GM19397 (cell line): ENCODE measurements at regions not wholly inside any gene's neighbourhood (a gene's known extent, or its start where the extent isn't known, plus 50 kb on each side); places are given as distances from the start of the nearest gene placed in this dataset.
"Not testable (repeated sequence)": the region's sequence is repeated elsewhere in the genome, so short reads cannot be mapped to it uniquely, and the experiment has no call there.

Source experiments
- ATAC-seq: cut with Tn5 transposase; IDR thresholded peaks from one replicate; pipeline ENCODE4 v1.9.1; 2021; ENCODE audit warnings: mild to moderate bottlenecking, moderate library complexity; ENCODE audit not compliant: unreplicated experiment

DNA sequence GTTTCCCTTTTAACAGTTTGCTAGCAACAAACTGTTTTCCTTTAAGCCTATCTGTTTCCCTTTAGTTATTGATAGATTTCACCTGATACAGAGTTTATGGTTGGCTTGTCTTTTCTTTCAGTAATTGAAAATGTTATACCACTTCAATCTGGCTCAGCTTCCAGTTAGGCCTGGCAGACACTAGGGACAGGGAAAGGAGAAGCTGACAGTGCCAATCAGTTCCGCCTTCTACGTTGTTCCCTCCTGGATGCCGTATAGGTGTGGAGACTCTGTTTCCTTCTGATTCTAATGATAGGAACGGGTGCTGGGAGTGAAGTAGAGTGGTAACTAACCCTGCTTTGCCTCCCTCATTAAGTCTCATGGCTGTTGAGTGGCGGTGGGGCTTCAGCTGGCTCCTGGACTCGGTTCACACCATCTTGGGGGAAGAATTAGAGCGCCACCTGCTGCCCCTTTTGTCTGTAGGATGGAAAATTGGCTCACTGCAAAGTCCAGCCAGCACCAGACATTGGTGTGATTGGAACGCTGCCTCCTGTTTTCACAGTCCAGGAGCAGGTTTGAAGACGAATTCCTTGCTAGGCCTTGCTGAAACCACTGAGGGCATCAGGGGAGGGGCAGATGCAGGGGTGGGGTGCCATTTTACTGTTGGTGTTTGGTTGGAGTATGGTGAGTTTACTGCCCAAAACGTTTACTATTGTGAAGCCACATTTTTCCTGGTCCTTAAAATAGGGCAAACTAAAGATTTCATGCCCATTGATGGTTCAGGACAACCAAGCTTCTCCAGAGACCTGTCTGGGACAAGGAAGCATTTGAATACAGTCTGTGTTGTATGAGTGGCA lies 1729.5 kb downstream of the GRIK2 start:
- ATAC-seq: no peak

DNA sequence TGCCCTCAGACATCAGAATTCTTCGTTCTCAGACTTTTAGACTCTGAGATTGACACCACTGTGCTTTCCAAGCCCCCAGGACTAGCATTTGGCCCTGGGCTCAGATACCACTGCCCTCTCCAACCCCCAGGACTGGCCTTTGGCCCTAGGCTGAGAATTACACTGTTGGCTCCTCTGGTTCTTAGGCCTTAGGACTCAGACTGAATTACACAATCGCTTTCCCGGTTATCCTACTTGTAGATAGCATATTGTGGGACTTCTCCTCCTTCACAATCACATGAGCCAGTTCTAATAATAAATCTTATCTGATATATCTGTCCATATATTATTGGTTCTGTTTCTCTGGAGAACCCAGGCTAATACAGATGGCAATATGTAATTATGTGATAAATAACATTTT lies 1725.5 kb downstream of the GRIK2 start:
- ATAC-seq: no peak

DNA sequence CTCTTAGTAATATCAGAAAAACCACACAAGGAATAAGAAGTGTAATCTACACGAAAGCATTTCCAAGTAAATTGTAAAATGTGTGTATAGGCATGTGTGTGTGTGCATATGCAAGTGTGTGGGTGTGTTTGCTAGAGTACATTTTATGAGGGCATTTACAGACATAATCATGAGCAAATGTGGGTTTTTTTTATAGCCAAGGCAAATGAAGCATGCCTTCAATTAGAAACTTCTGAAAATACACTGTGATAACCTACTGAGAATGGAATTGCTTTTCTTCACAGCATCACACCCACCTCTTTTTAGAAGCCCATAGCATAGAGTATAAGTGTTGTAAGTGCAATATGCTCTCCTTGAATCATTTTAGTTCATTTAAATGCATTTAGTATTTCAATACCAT lies 1721.1 kb downstream of the GRIK2 start:
- ATAC-seq: no peak

DNA sequence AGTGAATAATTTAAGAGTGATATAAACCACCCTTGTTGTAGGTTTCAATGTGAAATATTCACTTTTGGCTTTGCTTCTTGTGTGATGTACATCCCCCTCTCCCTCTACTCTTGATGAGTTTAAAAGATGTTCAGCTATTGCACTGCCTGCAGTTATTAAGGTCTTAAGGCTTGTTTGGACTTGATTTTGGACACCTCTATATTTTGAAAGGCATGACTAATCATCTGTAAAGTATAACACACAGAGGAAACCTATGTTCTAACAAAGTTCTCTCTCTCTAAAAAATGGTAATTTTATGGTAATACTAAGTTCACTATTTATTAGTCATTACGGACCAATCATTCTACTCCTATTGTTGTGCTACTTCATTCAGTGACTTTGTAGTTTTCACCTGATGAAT lies 1719.9 kb downstream of the GRIK2 start:
- no peak for ATAC-seq

DNA sequence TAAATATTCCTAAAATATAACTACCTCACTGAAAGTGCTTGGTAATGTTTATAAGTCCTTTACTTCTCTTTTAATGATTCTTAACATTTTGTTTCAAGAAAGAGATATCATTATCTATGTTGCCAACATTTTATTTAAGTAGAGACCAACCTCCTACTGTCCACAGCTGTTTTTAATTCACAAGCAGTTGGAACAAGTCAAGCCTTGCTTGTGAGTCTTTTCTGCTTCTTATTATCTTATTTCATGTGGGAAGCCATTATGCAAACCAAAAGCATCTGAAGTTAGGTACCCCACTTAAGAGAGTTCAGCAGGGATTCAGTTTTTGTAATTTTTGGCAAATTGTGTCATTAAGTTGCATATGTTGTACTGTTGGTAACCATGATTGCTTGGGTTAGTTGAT lies 1714.5 kb downstream of the GRIK2 start:
- no peak for ATAC-seq

DNA sequence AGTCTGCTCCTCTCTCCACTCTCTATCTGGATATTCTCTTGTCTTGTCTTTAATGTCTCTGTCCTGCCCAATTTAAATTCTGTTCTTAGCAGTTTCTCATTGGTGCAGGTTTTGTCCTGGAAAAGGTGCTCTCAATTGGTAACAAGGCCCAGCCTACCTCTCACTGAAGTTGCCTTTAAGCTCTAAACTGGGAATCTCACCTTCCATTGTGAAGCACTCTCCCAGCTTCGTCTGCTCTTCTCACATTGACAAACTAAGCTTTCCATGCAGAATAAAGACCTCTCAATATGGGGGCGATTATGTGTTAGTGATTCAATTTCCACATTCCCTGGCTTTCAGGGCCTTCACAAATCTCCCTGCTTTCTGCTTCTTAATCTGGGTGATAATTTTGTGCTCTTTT lies 1712.2 kb downstream of the GRIK2 start:
- ATAC-seq: no peak

DNA sequence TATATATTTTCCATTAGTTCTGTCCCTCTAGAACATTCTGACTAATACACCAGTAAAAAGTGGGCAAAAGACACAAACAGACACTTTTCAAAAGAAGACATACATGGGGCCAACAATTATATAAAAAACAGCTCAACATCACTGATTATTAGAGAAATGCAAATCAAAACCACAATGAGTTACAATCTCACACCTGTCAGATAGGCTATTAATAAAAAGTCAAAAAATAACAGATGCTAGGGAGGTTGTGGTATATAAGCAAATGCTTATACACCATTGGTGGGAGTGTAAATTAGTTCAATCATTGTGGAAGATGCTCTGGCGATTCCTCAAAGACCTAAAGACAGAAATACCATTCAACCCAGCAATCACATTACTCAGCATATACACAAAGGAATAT lies 1707.8 kb downstream of the GRIK2 start:
- ATAC-seq: no peak

DNA sequence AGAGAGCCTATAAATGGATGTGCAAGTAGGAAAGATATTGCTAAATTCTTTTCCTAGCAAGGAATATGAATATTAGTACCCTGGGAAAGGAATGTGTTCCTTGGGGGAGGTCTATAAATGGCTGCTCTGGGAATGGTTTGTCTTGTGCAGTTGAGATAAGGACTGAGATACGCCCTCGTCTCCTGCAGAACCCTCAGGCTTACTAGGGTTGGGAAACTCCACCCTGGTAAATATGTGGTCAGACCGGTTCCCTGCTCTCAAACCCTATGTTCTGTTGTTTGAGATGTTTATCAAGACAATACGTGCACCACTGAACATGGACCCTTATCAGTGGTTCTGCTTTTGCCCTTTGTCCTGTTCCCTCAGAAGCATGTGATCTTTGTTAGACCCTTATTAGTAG lies 1698.9 kb downstream of the GRIK2 start:
- ATAC-seq: not testable (repeated sequence)

DNA sequence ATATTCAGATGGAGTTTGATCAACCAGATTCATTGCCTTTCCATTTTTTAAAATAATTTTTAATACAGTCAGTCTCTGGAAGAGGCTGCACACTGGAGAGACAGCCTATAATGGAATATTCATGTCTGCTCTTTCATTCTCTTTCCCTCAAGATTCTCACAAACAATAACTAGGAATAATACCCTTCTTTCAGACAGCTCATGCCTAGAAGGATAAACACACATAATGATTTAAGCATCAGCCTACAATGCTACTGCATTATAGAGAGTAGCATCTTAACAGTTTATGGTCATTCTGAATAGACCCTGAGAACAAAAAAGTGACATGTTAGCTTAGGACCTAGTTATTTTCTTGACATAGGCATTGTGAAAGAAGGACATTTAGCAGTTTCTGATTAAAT lies 1692.3 kb downstream of the GRIK2 start:
- ATAC-seq: no peak

DNA sequence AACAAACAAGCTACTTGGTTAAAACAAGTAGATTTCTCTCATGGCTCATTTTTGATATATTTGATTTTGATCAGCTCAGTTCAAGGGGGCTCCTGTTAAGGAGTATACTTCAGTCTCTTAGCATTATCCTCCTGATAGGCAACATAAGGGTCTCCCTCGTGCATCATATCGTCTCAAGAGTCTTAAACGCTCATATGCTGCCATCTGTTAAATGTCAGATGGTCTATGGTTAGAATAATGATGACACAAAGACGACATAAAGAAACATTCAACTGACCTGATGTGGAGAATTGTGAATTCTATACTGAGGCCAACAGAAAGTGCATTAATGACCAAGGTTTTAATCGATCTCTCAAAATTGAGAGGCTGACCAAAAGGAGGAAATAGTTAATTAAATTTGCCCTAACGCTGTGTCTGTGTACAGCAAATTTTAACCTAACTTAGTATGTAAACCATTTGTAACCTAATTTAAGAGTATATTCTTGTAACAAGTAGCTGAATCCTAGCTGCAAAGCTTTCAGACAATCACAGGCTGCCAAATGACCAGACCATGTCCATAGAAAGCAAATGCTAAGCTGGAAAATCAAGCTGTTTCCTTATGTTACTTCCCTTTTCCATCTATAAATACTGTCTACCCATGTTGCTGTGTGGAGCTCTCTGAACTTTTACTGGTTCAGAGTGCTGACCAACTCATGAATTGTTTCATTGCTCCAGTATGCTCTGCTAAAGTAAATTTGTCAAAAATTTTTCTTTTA lies 1688.5 kb downstream of the GRIK2 start:
- ATAC-seq: no peak

DNA sequence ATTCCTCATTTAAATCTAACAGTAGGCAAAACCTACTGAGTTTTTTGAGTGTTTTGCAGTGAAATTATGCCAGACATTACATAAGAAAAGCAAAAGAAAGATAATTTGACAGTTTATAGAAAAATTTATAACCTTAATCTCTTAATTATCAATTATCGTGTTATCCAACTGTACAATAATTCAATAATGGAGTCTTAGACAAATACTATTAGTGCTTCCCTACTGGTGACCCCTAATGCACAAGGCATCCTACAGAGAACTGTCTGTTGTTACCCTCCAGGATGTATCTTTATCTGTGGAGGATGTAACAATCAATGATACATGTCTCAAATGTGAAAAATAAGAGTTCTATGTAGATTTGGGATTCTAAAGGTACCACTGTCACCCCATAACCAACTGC lies 1687.6 kb downstream of the GRIK2 start:
- ATAC-seq: no peak

DNA sequence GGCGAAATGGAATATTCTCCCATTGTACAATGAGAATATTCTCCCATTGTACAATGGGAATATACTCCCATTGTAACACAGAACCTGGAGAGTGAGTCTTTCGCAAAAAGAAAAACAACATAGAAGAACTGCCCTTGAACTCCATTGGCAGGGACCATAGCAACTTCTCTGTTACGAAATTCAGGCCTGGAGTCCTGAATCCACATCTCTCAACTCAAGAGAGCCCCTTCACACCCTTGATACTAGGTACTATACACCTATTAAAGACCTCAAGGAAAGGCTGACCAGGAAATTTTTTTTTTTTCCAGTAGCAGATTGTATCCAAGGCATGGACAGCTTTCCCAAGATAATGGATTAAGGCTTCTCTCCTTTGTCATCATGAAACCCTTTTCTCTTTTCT lies 1687.0 kb downstream of the GRIK2 start:
- ATAC-seq: no peak

DNA sequence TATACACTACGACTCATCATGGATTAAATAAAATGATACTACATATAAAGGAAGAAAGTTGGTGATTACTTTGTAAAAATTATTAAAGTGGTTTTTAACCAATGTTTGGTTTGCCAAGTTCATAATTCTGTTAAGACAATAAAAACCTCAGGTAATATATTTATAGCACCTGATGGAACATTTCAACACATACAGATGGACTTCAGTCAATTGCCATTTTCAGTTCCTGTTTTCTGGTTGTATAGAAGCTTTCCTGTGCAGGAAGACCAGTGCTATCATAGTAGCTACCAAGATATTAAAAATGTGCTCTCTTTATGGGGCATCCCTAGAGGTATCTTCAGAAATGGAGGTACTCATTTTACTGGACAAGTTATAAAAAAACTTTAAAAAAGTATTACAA lies 1686.4 kb downstream of the GRIK2 start:
- peak; percentile 80 for ATAC-seq

DNA sequence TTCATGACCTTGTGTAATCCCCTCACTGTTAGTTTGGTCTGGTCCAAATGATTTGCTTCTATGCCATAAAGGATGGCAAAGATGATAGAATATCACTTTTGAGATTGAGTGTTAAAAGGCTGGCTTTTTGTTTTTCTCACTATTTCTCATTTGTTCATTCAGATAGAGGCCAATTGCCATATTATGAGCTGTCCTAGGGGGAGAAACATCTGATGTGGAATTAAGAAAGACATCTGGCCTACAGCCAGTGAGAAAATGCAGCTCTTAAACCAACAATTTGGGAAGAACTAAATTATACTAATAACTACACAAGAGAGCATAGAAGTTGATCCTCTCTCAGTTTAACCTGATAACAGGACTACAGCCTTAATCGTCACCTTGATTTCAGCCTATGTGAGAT lies 1668.6 kb downstream of the GRIK2 start:
- no peak for ATAC-seq

DNA sequence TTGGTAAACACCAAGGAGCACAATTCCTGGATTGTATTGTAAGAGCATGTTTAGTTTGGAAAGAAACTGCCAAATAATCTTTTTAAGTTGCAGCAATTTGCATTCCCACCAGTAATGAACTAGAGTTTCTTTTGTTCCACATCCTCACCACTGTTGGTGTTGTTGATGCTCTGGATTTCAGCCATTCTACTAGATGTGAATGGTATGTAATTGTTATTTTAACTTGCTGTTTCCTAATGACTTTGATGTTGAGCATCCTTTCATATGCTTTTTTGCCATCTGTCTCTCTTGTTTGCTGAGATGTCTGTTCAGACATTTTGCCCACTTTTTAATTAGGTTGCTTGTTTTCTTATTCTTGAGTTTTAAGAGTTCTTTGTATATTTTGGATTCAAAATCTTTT lies 1654.1 kb downstream of the GRIK2 start:
- no peak for ATAC-seq

DNA sequence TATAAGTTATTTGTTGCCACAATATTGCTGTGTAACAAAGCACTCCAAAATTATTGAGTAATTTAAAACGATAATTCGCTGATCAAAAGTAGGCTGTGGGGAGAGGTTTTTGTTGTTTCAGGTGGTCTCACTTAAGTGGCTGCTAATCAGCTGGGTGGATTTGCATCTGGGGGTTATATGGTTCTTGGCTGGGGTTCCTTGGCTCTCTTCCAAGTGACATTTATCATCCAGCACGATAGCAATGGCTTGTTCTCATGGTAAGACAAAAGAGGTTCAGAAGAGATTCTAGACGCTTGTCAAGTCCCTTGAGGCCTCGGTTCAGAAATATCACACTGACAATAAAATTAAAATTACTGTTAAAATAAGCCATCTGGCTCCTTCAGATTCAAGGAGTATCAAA lies 1648.8 kb downstream of the GRIK2 start:
- ATAC-seq: no peak

DNA sequence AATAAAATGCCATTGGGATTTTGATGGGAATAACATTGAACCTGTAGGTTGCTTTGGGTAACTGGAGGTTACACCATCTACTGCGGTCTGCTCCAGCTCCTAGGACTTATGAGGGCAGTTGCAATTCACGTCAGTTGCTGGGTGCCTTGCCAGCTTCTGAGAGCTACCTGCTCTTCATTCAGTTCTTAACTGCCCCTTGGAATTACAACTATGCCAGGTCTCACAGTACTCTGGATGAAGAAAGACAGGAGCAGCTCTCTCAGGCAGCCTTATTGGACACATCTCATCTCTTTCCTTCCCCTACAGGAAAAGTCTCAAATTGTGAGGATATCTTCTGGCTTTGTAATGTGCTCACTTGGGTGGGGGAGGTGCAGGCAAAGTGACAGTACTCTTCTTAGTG lies 1643.3 kb downstream of the GRIK2 start:
- ATAC-seq: no peak

DNA sequence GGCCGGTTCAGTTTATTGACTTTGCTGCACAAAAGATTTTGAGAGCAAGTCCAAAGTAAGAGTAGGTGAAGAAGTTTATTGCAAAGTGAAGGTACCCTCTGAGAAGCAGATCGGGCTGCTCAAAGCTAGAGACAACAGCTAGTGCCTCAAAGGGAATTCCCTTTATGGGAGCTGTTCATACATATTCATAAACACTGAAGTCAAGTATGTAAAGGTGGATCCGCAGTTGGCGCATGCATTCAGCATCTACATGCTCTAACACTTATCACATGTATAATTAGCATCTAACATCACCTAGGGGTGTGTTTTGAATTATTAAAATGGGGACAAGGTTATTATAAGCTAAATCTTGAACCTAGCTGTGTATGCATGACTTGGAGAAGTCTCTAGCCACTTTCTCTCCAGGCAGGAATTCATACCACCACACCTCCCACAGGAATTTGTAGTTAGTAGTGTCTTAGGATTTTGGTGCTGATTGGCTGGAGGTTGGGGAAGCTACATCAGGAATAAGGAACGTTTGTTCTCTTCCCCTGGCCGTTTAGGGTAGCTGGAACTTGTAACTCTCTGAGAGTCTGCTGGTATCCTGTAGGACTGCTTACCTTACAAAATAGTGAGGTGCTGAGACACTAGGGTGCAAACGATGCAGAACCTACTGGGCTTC lies 1633.9 kb downstream of the GRIK2 start:
- no peak for ATAC-seq

DNA sequence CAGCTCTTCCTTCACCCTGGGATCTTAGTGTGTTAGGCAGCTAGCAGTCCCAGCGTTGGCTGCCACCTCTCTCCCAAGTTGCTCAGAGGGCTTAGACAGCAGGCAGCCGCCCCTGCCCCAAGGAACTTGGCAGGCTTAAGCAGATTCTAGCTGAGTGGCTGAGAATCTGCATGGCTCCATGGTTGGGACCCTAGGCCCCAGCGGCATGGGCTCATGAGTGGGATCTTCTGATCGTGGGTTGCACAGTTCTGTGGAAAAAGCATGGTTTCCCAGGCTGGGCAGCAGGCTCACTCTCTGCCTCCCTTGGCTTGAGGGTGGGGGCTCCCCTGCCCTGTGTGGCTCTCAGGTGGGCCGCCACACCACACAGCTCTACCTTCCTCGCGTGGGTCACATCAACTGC lies 1624.9 kb downstream of the GRIK2 start:
- no peak for ATAC-seq

DNA sequence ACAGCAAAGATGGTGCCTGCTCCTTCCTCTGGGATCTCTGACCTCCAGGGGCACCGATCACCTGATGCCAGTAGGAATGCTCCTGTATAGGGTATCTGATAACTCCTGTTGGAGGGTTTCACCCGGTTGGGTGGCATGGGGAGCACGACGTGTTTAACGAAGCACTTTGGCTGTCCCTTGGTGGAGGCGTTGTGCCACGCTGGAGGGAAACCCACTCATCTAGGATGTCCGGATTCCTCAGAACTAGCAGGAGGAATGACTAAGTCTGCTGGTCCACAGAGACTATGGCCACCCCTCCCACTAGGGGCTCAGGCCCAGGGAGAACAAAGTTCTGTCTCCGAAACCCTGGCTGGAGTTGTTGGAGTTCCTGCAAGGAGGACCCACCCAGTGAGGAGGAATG lies 1624.4 kb downstream of the GRIK2 start:
- no peak for ATAC-seq

DNA sequence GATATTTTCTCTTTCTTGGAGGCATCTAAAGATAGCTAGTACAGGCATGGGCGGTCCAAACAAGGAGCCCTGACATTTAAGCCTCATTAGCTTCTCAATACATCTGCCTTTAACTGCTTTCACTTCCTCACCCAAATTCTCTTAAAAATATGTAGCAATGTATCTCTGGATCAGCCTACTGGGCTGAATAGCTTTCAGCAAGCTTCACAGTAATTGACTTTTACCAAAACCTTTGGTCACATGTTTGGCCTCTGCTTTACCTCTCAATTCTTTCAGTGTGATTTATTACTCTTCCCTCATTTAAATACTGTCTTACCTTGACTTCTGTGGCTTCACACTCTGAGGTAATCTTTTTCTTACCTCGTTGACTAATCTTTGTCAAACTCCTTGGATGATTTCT lies 1618.1 kb downstream of the GRIK2 start:
- peak; percentile 69 for ATAC-seq

DNA sequence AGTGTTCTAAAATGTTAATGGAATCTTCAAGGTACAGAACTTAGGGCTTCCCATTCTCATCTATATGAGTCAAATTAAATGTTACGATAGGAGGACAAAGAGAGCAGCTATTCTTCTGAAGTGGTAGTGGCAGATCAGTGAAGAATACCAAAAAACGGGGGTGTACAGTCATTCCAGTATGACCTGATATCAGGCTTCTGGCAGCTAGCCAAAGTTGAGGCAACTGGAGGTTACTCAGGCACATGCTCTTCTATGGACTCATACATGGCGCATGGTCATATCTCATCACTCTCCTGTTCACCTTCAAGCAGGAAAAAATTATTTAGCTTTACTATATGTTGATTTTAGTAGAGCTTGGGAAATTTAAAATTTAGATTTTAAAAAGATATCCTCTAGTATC lies 1608.8 kb downstream of the GRIK2 start:
- no peak for ATAC-seq
